K562 (cell line): ENCODE measurements at regions not wholly inside any gene's neighbourhood (a gene's known extent, or its start where the extent isn't known, plus 50 kb on each side); places are given as distances from the start of the nearest gene placed in this dataset.

Experiments used
- ATAC-seq: fragments of 200-7000 bp; cut with Tn5 transposase; 3 replicates; pipeline ENCODE4 v1.9.1; 2020; ENCODE audit warnings: moderate library complexity
- BruUV-seq: library from RNA; stranded (reverse); fragments of 400-500 nt; replicated peaks from 2 replicates; lab custom pipeline; 2021; lab: Mats Ljungman, UMichigan
- CTCF ChIA-PET: fragments of 300-600 bp; formaldehyde crosslinking; extraction: SDS; loops from one replicate; lab custom pipeline; 2021; ENCODE audit warnings: low intra/inter-chr PET ratio; lab: Yijun Ruan, JAX
- POLR2A ChIA-PET: fragments of 300-600, 350-650 bp; sonication (Branson Sonifier 250); formaldehyde crosslinking; extraction: SDS; loops from one replicate; lab custom pipeline; 2021; ENCODE audit warnings: antibody characterized with exemption, inconsistent platforms; lab: Yijun Ruan, JAX
- DNase-seq, 4 experiments: peaks; one replicate each; pipeline versions ENCODE4 v3.0.0 to v3.0.0-alpha.2; 2011 to 2018; ENCODE audit warnings: low spot score in 3 of 4, mixed read lengths in 3 of 4; ENCODE audit errors: extremely low read depth in 1 of 4
- FAIRE-seq: peaks from 2 replicates; lab custom pipeline; 2011; peaks lifted over from hg19 to GRCh38; lab: Jason Lieb, UNC
- H2AFZ ChIP-seq: 2 replicates; pipeline ENCODE4 v1.6.0; 2011; ENCODE audit warnings: low read depth, low read length, control low read depth, inconsistent platforms
- H3K27ac ChIP-seq: fragments of 200-600 bp; 3 replicates; pipeline ENCODE4 v1.8.0; 2011; ENCODE audit warnings: low read depth, mild to moderate bottlenecking, control low read depth, inconsistent platforms, low read length, moderate library complexity, mixed read lengths; ENCODE audit errors: extremely low read depth
- H3K27me3 ChIP-seq, 2 experiments: fragments of 300-600 bp in 1 of 2; 2 replicates in 1 of 2; 3 replicates in 1 of 2; pipeline versions ENCODE4 v1.6.0 to v1.8.0; 2011; ENCODE audit warnings: inconsistent platforms in 2 of 2, low read length in 2 of 2, mild to moderate bottlenecking in 1 of 2, mixed read lengths in 1 of 2, moderate library complexity in 1 of 2; ENCODE audit not compliant: control insufficient read depth in 2 of 2, insufficient read depth in 2 of 2
- H3K36me3 ChIP-seq: fragments of 300-600 bp; 3 replicates; pipeline ENCODE4 v1.8.0; 2011; ENCODE audit warnings: mild to moderate bottlenecking, low read length, inconsistent platforms; ENCODE audit not compliant: control insufficient read depth, insufficient read depth
- H3K4me1 ChIP-seq, 2 experiments: fragments of 200-600 bp in 1 of 2; replicated peaks in 1 of 2; 2 replicates in 1 of 2; 3 replicates in 1 of 2; pipeline versions ENCODE4 v1.5.1 to v1.8.0; 2011; ENCODE audit warnings: inconsistent platforms in 2 of 2, low read length in 2 of 2, mild to moderate bottlenecking in 1 of 2, mixed read lengths in 1 of 2, moderate library complexity in 1 of 2; ENCODE audit not compliant: control insufficient read depth in 2 of 2, insufficient read depth in 2 of 2
- H3K4me2 ChIP-seq: 2 replicates; pipeline ENCODE4 v1.6.1; 2011; ENCODE audit warnings: low read length, control low read depth, inconsistent platforms, mixed read lengths; ENCODE audit not compliant: insufficient read depth
- H3K4me3 ChIP-seq: fragments of 200-600 bp; sonication (generic), shearing (Covaris generic); 2 replicates; pipeline ENCODE4 v1.5.1; 2016; ENCODE audit warnings: control low read depth, inconsistent platforms
- H3K79me2 ChIP-seq: fragments of 200-600 bp; 3 replicates; pipeline ENCODE4 v1.8.0; 2011; ENCODE audit warnings: low read length, inconsistent platforms; ENCODE audit not compliant: control insufficient read depth, insufficient read depth
- H3K9ac ChIP-seq, 2 experiments: 2 replicates each; pipeline versions ENCODE4 v1.6.0 to v1.6.1; 2011; ENCODE audit warnings: low read depth in 2 of 2, low read length in 2 of 2, control low read depth in 1 of 2, inconsistent platforms in 1 of 2, mild to moderate bottlenecking in 1 of 2, mixed read lengths in 1 of 2; ENCODE audit not compliant: insufficient read depth in 1 of 2
- H3K9me1 ChIP-seq: one replicate; pipeline ENCODE4 v1.6.0; 2011; ENCODE audit warnings: inconsistent platforms, mild to moderate bottlenecking, low read length, moderate library complexity; ENCODE audit not compliant: control insufficient read depth, insufficient read depth
- H3K9me3 ChIP-seq: replicated peaks from 2 replicates; pipeline ENCODE4 v1.5.1; 2011; ENCODE audit warnings: low read depth, low read length, inconsistent platforms; ENCODE audit not compliant: control insufficient read depth, insufficient read depth
- H4K20me1 ChIP-seq: replicated peaks from 2 replicates; pipeline ENCODE4 v1.6.1; 2011; ENCODE audit warnings: low read length, inconsistent platforms, mixed read lengths; ENCODE audit not compliant: control insufficient read depth, insufficient read depth
- DMBX1 ChIP-seq: fragments of 250-450 bp; sonication (Bioruptor Pico); IDR thresholded peaks from 2 replicates; pipeline ENCODE4 v1.8.0; 2022; ENCODE audit warnings: inconsistent platforms, mild to moderate bottlenecking, moderate library complexity, borderline replicate concordance
- ILK ChIP-seq: fragments of 450-650 bp; IDR thresholded peaks from 2 replicates; pipeline ENCODE4 v1.6.1; 2016; ENCODE audit warnings: missing genetic modification characterization, low read depth, mild to moderate bottlenecking, missing compliant biosample characterization, moderate library complexity, borderline replicate concordance
- MCM5 ChIP-seq: fragments of 450-650 bp; IDR thresholded peaks from 2 replicates; pipeline ENCODE4 v1.6.1; 2016; ENCODE audit warnings: low read depth
- REST ChIP-seq, 2 experiments: fragments of 450-650 bp; formaldehyde crosslinking in 1 of 2; IDR thresholded peaks; 2 replicates each; pipeline versions ENCODE4 v1.4.0 to v1.6.1; 2014 to 2020; ENCODE audit warnings: mild to moderate bottlenecking in 2 of 2, borderline replicate concordance in 1 of 2, low read depth in 1 of 2
- RNF219 ChIP-seq: fragments of 250-450 bp; sonication (Bioruptor Pico); IDR thresholded peaks from 2 replicates; pipeline ENCODE4 v1.5.0; 2022; ENCODE audit warnings: mild to moderate bottlenecking
- XRCC3 ChIP-seq: fragments of 450-650 bp; IDR thresholded peaks from 2 replicates; pipeline ENCODE4 v1.6.1; 2017; ENCODE audit warnings: mild to moderate bottlenecking, moderate library complexity
- ZNF274 ChIP-seq: IDR thresholded peaks from 2 replicates; pipeline ENCODE4 v1.6.1; 2011; ENCODE audit warnings: low read depth, mild to moderate bottlenecking, low read length, moderate library complexity, borderline replicate concordance
- ZNF830 ChIP-seq: fragments of 250-450 bp; sonication (Bioruptor Pico); IDR thresholded peaks from 2 replicates; pipeline ENCODE4 v1.5.0; 2021; ENCODE audit warnings: mild to moderate bottlenecking
- WGBS: fragments of 100-300 bp; shearing (Covaris generic); methylation state at CpG from one replicate; pipeline ENCODE4 v1.1.6; 2016; ENCODE audit warnings: low coverage, mixed read lengths; ENCODE audit not compliant: insufficient coverage; ENCODE audit errors: missing lambda C conversion rate; 5-methylcytosine and 5-hydroxymethylcytosine counted together
- in situ Hi-C: fragments of 300-500 bp; cut with MboI; formaldehyde crosslinking; loops from 4 replicates; pipeline ENCODE4 v1.15.0; 2018; ENCODE audit warnings: inconsistent platforms, mixed read lengths
- intact Hi-C: fragments of 100-400 bp; cut with micrococcal nuclease; formaldehyde crosslinking; loops from 2 replicates; pipeline ENCODE4 v1.14.2; 2022

GRCh38 chr12:43022838-43023237 is 433.3 kb upstream of the PRICKLE1 start (continued):
- TF ChIP-seq RNF219 (CRISPR knock-in tag), result no peak
- TF ChIP-seq, all 486 proteins: peak for 0

- Histone ChIP-seq H3K9me1 (no peaks in the 10 kb centered on the region), H3K79me2 (no peaks in the 10 kb centered on the region), H3K4me2 (no peak overlapping the region), H3K4me3 (no peak overlapping the region), H4K20me1 (no peaks in the 10 kb centered on the region), H3K27me3 (no peaks in the 10 kb centered on the region), H3K9ac (no peak overlapping the region), H3K4me1 (no peaks in the 10 kb centered on the region), H3K36me3 (no peaks in the 10 kb centered on the region), H3K9me3 (no peaks in the 10 kb centered on the region), H2AFZ (no peak overlapping the region), H3K27ac (no peak overlapping the region)
- FAIRE-seq, result no peak
- ChIA-PET POLR2A (no interaction called here), CTCF (no interaction called here)
- no TSS peak for BruUV-seq
- no peak for ATAC-seq
- no peak for DNase-seq
- WGBS, result 4% methylated on average over 4 of the region's 4 CpGs
- in situ Hi-C loops, result no loop called here
- intact Hi-C loops, result no loop called here
- TF ChIP-seq XRCC3, result no peak
- no peak for TF ChIP-seq ILK (tag)
- TF ChIP-seq DMBX1 (CRISPR knock-in tag), result no peak
- TF ChIP-seq ZNF274, result no peak
- no peak for TF ChIP-seq ZNF830
- no peak for TF ChIP-seq REST (IDR thresholded peaks at IDR 0.05; ENCODE audit: borderline replicate concordance)
- TF ChIP-seq REST (CRISPR knock-in tag; IDR thresholded peaks at IDR 0.05; ENCODE audit: low read depth), result no peak
- no peak for TF ChIP-seq MCM5
Measured at GRCh38 chr12:43015090-43015737, 425.7 kb upstream of the PRICKLE1 start.
